IPS-18a (cell line): ENCODE measurements at regions not wholly inside any gene's neighbourhood (a gene's known extent, or its start where the extent isn't known, plus 50 kb on each side); places are given as distances from the start of the nearest gene placed in this dataset.

Experiments
- H3K27ac ChIP-seq: one replicate; pipeline ENCODE4 v1.5.1; 2013; ENCODE audit warnings: low read length
- H3K27me3 ChIP-seq: one replicate; pipeline ENCODE4 v1.6.1; 2013; ENCODE audit warnings: mild to moderate bottlenecking, low read length; ENCODE audit not compliant: control insufficient read depth, insufficient read depth
- H3K36me3 ChIP-seq: one replicate; pipeline ENCODE4 v1.6.1; 2013; ENCODE audit warnings: low read depth, low read length; ENCODE audit not compliant: control insufficient read depth
- H3K4me1 ChIP-seq: one replicate; pipeline ENCODE4 v1.6.1; 2013; ENCODE audit warnings: low read depth, low read length; ENCODE audit not compliant: control insufficient read depth
- H3K4me3 ChIP-seq: one replicate; pipeline ENCODE4 v1.5.1; 2013; ENCODE audit warnings: low read length
- H3K9ac ChIP-seq: one replicate; pipeline ENCODE4 v1.6.1; 2013; ENCODE audit warnings: mild to moderate bottlenecking, low read length, moderate library complexity
- H3K9me3 ChIP-seq: one replicate; pipeline ENCODE4 v1.6.1; 2013; ENCODE audit warnings: low read depth, low read length; ENCODE audit not compliant: control insufficient read depth

GRCh38 chr20:63126876-63127699 lies 88.8 kb downstream of the YTHDF1 start:
- Histone ChIP-seq H3K36me3 (no peaks in the 10 kb centered on the region), H3K27me3 (peaks cover 8% of the 10 kb centered on the region), H3K27ac (no peak overlapping the region), H3K9me3 (no peaks in the 10 kb centered on the region), H3K4me1 (peaks cover 6% of the 10 kb centered on the region), H3K4me3 (no peak overlapping the region), H3K9ac (no peak overlapping the region)

DNA sequence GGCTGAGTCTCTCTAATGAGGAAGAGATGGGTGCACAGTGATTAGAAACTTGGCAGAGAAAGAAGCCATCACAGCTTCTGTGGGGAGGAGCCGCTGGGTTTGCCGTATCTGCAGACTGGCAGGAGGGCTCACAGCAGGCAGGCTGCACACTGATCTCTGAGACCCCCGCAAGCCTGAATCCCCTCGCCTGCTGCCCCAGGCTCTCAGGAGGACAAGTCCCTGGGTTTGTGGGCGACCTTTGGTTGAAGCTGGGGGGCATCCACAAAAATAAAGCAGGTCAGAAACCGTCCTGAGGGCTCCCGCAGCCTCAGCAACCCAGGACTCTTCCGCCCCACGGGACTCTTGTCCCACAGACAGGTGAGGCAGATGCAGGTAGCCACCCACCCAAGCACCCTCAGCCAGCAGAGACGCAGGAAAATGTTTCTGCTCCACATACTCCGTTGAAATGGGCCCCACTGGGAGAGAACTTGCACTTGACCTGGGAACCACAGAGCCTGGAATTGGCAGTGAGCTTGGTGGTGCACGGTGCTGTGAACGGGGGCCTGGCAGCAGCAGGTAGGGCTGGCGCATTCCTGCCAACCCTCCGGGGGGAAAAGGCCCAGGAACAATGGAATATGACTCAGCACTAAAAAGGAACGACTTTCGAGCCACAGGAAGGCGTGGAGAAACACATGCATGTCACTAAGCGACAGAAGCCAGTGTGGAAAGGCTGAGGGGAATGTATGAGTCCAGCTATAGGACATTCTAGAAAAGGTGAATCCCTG lies 89.9 kb downstream of the YTHDF1 start:
- no peak overlapping the region for H3K4me3 ChIP-seq
- no peaks in the 10 kb centered on the region for H3K9me3 ChIP-seq
- peaks cover 8% of the 10 kb centered on the region for H3K27me3 ChIP-seq
- no peak overlapping the region for H3K27ac ChIP-seq
- peaks cover 6% of the 10 kb centered on the region for H3K4me1 ChIP-seq
- no peak overlapping the region for H3K9ac ChIP-seq
- H3K36me3 ChIP-seq, result no peaks in the 10 kb centered on the region

DNA sequence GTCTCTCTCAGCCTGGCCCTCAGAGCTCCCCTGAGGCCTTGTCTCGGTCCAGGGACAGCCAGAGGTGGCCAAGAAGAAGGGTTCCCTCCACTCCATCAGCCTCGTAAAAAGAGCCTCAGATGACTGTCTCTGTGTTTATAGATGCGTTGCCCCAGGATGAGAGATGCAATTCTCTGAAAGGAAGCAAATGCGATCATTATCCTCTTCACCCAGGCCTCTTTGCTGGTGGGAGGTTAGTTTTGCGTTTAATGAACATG lies 90.4 kb downstream of the YTHDF1 start:
- Histone ChIP-seq H3K36me3 (no peaks in the 10 kb centered on the region), H3K9me3 (no peaks in the 10 kb centered on the region), H3K9ac (no peak overlapping the region), H3K27ac (no peak overlapping the region), H3K4me3 (no peak overlapping the region), H3K4me1 (peaks cover 2% of the 10 kb centered on the region), H3K27me3 (peaks cover 8% of the 10 kb centered on the region)

- Histone ChIP-seq H3K36me3 (no peaks in the 10 kb centered on the region), H3K27ac (no peak overlapping the region), H3K4me3 (no peak overlapping the region), H3K9ac (no peak overlapping the region), H3K4me1 (no peaks in the 10 kb centered on the region), H3K27me3 (peaks cover 8% of the 10 kb centered on the region), H3K9me3 (no peaks in the 10 kb centered on the region)
Observed at GRCh38 chr20:63124782-63125580, 91.0 kb downstream of the YTHDF1 start.

GRCh38 chr20:63124092-63124781 lies 91.7 kb downstream of the YTHDF1 start:
- H3K9ac ChIP-seq, result no peak overlapping the region
- H3K27me3 ChIP-seq, result peaks cover 1% of the 10 kb centered on the region

GRCh38 chr20:63123331-63123741 lies 92.6 kb downstream of the YTHDF1 start:
- Histone ChIP-seq H3K27me3 (no peaks in the 10 kb centered on the region), H3K4me3 (no peak overlapping the region)

More at GRCh38 chr20:63124092-63124781, 91.7 kb downstream of the YTHDF1 start:
- no peak overlapping the region for H3K27ac ChIP-seq
- H3K36me3 ChIP-seq, result no peaks in the 10 kb centered on the region
- no peaks in the 10 kb centered on the region for H3K9me3 ChIP-seq
- H3K4me3 ChIP-seq, result no peak overlapping the region
- no peaks in the 10 kb centered on the region for H3K4me1 ChIP-seq

GRCh38 chr20:63122626-63123025 lies 93.3 kb downstream of the YTHDF1 start:
- peaks cover under 1% of the 10 kb centered on the region for H3K27me3 ChIP-seq

More at GRCh38 chr20:63123331-63123741, 92.6 kb downstream of the YTHDF1 start:
- Histone ChIP-seq H3K27ac (no peak overlapping the region), H3K9me3 (no peaks in the 10 kb centered on the region), H3K36me3 (no peaks in the 10 kb centered on the region), H3K9ac (no peak overlapping the region), H3K4me1 (no peaks in the 10 kb centered on the region)

GRCh38 chr20:63121749-63122405 lies 94.1 kb downstream of the YTHDF1 start:
- H3K9me3 ChIP-seq, result no peaks in the 10 kb centered on the region
- H3K27ac ChIP-seq, result no peak overlapping the region
- no peaks in the 10 kb centered on the region for H3K36me3 ChIP-seq
- H3K4me1 ChIP-seq, result no peaks in the 10 kb centered on the region
- H3K27me3 ChIP-seq, result peaks cover 8% of the 10 kb centered on the region
- H3K9ac ChIP-seq, result no peak overlapping the region
- H3K4me3 ChIP-seq, result no peak overlapping the region

More at GRCh38 chr20:63122626-63123025, 93.3 kb downstream of the YTHDF1 start:
- no peaks in the 10 kb centered on the region for H3K9me3 ChIP-seq
- H3K36me3 ChIP-seq, result no peaks in the 10 kb centered on the region
- H3K27ac ChIP-seq, result no peak overlapping the region
- no peak overlapping the region for H3K4me3 ChIP-seq
- H3K9ac ChIP-seq, result no peak overlapping the region
- H3K4me1 ChIP-seq, result no peaks in the 10 kb centered on the region

GRCh38 chr20:63121246-63121645 lies 94.7 kb downstream of the YTHDF1 start:
- no peak overlapping the region for H3K27ac ChIP-seq
- H3K4me1 ChIP-seq, result no peaks in the 10 kb centered on the region
- H3K9ac ChIP-seq, result no peak overlapping the region
- no peaks in the 10 kb centered on the region for H3K9me3 ChIP-seq
- H3K36me3 ChIP-seq, result no peaks in the 10 kb centered on the region
- no peak overlapping the region for H3K4me3 ChIP-seq
- peaks cover 13% of the 10 kb centered on the region for H3K27me3 ChIP-seq

- Histone ChIP-seq H3K4me1 (no peaks in the 10 kb centered on the region), H3K27me3 (peaks cover 18% of the 10 kb centered on the region), H3K27ac (no peak overlapping the region), H3K4me3 (no peak overlapping the region), H3K9me3 (no peaks in the 10 kb centered on the region), H3K36me3 (no peaks in the 10 kb centered on the region), H3K9ac (no peak overlapping the region)
Observed at GRCh38 chr20:63120808-63121090, 95.2 kb downstream of the YTHDF1 start.
